ENCODE measurements at regions not wholly inside any gene's neighbourhood (a gene's known extent, or its start where the extent isn't known, plus 50 kb on each side); places are given as distances from the start of the nearest gene placed in this dataset.

DNA sequence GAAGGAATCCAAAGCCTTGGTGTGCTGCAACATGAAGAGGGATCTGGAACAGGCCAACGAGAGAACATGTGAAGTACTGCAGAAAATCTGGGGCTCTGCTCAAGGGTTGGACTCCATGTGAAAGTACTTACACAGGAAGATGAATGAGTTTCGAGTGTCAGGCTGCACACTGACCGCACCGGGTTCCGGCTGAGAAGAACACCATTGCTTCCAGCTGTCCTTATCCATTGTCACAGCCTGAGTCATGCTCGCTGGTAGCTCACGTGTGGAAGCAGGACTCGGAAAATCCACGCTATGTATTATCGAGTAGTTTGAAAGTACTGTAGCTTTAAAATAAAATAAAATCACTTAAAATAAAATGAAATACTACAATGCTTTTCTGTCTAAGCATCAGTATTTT is 50.4 kb upstream of the TBL1X start:
- in situ Hi-C loops (cut with MboI; ENCODE audit: low pct_ligation_motif_present in 1 of 4, low pct_unique_long_range_greater_than_20kb in 1 of 4, low sequenced_read_pairs in 3 of 4): no loop called here
- Histone ChIP-seq H3K4me1 (no peaks in the 10 kb centered on the region), H3K27me3 (no peaks in the 10 kb centered on the region), H3K36me3 (no peaks in the 10 kb centered on the region), H3K9me3 (no peaks in the 10 kb centered on the region), H3K4me3 (no peak overlapping the region), H3K27ac (no peak overlapping the region)
- 85% methylated on average over 10 of the region's 10 CpGs; no CpG with 5 or more reads in 1 of the 2 donors for WGBS, 2 donors (ENCODE audit: low coverage in 1 of 2)
- TF ChIP-seq POLR2A (IDR thresholded peaks at IDR 0.05) (no peak), POLR2AphosphoS5 (IDR thresholded peaks at IDR 0.05) (no peak), EP300 (IDR thresholded peaks at IDR 0.05; ENCODE audit: low read depth) (no peak)
- TF ChIP-seq, protein P1, sequence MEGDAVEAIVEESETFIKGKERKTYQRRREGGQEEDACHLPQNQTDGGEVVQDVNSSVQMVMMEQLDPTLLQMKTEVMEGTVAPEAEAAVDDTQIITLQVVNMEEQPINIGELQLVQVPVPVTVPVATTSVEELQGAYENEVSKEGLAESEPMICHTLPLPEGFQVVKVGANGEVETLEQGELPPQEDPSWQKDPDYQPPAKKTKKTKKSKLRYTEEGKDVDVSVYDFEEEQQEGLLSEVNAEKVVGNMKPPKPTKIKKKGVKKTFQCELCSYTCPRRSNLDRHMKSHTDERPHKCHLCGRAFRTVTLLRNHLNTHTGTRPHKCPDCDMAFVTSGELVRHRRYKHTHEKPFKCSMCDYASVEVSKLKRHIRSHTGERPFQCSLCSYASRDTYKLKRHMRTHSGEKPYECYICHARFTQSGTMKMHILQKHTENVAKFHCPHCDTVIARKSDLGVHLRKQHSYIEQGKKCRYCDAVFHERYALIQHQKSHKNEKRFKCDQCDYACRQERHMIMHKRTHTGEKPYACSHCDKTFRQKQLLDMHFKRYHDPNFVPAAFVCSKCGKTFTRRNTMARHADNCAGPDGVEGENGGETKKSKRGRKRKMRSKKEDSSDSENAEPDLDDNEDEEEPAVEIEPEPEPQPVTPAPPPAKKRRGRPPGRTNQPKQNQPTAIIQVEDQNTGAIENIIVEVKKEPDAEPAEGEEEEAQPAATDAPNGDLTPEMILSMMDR (IDR thresholded peaks at IDR 0.05): no peak
- no peak for DNase-seq
- intact Hi-C loops (cut with DNase I; ENCODE audit: low total_unique reads): no loop called here

Small RNA genes lying in the stretch of these regions (small RNA-seq; reads per million reads assigned to genes)
- gene AC119618.1 (0 reads per million in 4 donors), gene RNA5SP499 (0 to 0.14 (median 0) reads per million in 4 donors)
